Fibroblast of skin of left quadriceps (primary cell): ENCODE measurements at regions not wholly inside any gene's neighbourhood (a gene's known extent, or its start where the extent isn't known, plus 50 kb on each side); places are given as distances from the start of the nearest gene placed in this dataset.
A peak's percentile ranks its signal among the peaks of the same experiment; 100 is the strongest.

Experiments
- DNase-seq, 2 experiments: peaks; one replicate each; pipeline ENCODE4 v3.0.0-alpha.2; 2013; ENCODE audit warnings: low read depth in 2 of 2

DNA sequence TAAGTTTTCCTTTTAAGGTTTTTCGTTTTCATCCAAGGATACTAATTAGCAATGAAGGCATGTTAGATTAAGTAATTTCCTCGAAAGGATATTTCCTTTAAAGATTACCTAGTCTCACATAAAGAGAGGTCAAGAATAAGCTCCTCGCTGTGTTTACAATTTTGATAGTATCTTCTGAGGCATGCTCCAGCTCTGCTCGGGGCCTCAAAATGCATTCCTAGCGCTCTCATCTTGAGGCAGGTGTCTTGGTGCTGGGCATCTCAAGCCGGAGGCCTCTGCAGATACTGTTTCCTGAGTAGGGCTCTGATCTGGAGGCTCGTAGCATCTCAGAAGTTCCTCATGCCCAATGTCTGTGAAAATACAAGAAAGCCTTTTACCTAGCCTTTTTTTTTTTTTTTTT is 128.6 kb upstream of the SNX19 start:
- DNase-seq: no peak

DNA sequence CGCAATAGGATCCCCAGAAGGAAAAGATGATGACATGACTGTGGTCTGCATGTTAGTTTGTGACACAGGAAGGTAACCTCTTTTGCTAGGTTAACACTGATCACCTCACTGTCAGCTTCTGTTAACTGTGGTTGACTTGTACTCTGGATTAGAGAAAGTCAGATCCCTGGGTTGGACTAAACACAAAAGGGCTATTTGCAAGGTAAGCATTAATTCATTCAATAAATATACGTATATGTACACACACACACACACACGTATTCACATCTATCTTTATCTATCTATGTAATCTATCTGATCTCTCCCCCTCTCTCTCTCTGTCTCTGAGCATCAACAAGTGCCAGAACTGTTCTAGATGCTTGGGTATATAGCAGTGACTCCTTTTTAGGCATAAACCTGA is 136.1 kb upstream of the SNX19 start:
- no peak for DNase-seq

DNA sequence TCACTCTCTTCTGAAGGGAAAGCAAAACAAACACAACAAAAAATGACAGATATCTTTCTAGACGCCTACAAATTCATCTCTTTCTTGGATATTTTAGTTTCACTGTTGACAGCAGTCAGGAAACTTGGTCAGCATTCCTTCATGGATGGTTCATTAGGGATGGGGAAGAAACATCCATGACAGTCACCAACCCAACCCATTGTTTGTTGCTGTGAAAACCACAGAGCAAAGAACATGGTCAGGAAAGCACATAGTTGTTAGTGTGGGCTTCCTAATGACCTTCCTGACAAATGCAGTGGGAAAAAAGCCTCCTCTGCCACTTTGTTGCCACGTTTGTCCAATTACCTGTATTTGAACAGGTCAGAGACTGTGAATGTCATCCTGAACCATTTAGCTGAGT is 139.8 kb upstream of the SNX19 start:
- DNase-seq: no peak

DNA sequence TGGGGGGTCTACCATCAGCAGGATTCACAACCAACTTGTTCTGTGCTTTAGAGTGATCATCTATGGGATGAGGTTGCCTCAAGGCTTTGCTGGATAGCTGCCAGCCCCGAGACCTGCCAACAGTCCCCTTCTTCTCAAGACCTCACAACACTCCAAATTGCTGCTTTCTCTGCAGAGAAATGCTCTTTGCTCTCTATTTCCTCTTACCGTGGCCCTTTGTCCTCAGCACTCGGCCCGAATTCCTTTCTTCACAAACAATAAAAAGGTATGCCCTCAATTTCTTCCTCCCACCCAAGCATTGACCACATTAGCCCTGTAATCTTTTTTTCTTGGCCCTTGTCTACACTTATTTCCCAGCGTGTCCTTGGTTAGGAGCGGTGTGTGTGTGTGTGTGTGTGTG is 147.4 kb upstream of the SNX19 start:
- DNase-seq: no peak

DNA sequence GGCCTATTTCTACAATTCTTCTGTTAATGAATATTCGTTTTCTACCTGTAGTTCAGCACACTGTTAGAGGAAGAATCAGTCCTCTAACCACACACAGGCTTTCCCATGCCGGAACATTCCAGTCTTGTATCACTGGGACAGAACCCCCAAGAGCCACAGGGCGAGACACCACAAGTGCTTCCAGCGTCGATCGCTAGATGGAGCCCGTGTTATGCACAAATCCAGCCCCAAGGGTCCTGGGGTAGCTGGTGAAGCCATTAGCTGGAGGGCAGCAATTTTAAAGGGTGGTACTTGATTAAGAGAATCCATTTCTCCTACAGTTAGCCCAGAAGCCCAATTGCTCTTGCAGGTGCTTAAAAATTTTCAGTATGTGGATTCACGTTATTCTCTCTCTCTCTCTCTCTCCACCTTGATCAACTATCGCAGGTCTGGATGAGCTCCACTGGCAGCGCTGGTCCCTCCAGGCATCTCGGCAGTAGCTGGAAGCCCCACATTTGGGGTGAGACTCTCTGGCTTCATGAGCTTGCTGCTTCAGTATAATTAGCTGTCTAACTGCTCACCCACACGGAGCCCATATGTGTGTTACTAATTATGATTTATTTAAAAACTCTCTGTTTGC is 148.2 kb upstream of the SNX19 start:
- peak; percentile 46 to 48 for DNase-seq

DNA sequence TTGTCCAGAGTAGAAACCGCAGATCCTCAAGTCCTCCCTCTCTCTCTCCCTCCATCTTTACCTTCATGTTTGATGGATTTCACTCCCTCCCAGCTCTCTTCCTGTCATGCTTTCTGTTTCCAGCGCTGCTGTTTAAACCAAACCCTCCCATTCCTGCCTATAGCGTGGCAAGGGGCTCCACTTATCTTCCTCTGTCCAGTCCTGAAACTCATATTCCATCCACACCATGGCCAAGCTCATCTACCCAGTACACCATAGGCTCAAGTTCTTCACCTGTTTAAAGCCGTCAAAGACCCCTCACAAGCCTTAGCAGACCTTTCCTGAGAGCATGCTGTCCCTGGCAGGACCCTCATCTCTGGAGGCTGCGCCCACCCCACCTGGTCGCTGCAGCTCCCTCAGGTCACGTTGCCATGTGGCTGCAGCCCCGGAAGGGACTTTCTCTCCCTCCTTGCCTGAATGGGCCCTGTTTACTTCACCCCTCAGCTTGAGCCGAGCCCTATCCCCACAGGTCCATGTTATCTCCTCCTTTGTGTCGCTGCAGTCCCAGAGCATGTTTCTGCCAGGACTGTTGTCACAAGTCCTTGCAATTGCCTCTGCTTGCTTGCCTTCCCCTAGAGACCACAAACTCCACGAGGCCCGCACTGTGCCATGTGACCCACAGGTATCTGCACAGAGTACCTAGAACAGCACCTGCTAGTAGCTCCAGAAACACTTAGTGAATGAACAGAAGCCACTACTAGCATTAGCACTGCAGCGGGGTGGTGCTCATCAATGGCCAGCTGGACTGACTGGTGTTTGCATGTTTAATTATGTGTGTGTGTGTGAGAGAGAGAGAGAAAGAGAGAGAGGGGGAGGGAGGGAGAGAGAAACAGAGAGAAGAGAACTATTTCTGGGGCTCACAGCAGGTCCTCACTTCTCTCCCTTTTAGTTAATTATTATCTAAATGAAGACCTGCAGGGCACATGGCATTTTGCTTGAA is 149.4 kb upstream of the SNX19 start:
- no peak for DNase-seq

DNA sequence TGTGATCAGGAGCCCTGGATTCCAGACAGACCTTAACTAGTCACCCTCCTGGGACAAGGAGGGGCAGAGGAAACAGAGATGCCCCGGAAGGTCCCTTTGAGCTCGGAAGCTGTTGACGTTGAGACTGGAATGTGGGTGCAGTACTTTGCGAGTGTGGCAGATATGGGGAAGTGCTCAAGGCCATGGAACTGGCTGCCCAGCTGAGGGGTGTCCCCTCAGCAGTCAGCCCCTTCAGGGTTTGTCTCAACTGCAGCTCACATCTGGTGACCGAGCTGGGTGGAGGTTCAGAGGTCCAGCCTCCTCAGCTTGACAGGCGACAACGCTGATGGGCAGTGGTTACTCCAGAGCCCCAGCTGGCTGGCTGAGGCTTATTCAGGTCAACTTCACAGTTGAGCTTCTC is 150.3 kb upstream of the SNX19 start:
- no peak for DNase-seq

DNA sequence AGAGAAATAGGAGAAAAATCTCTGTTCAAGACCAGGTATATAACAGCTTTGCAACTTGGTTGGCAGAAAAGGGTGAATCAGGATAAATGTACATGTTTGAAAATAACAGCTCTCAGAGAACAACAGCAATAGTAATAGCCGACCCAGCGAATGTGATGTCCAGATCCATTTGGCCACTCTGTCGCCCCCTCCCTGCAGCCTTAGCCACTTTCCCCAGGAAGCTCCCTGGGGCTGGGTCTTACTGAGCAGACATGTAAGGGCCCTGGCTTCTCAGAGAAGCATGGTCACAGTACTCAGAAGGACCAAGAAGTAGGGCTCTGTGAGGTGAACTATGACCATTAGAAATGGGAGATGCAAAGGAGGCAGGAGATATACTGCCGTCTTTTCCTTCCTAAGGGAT is 154.1 kb upstream of the SNX19 start:
- no peak for DNase-seq

DNA sequence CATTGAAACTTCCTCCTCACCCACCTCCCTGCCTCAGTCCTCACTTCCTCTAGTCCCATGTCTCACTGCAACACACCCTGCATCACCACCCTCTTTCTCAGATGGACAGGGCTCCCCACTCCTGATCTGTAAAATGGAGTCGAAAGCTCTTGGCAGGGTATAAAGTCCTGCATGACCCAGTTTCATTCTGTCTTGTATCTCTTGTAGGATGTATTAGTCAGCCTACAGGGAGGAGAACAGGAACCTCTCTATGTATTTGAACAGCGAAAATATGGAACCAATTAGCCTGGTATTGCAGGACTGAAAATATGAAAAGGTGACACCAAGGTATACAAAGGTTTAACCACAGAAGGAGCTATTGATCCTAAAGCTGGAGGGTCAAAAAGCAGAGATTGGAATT is 156.9 kb upstream of the SNX19 start:
- peak; percentile 9 to 10 for DNase-seq

DNA sequence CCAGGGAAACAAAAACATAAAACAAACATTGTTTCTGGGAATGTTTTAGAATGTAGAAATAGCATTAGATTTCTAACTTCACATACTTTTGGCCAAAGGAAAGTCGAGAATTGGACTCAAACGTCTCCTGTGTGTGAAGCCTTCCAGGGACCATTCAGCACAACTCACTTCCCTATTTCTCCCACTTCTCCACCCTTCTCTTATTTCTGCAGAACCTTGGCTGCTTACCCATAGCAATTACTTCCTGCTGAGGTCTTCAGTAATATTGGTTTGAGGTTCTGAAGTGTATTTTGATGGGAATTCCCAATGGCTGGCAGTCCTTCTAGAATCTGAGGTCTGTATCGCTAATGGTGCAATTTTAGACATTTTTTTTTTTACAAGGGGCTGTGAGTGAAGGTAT is 158.3 kb upstream of the SNX19 start:
- no peak for DNase-seq

DNA sequence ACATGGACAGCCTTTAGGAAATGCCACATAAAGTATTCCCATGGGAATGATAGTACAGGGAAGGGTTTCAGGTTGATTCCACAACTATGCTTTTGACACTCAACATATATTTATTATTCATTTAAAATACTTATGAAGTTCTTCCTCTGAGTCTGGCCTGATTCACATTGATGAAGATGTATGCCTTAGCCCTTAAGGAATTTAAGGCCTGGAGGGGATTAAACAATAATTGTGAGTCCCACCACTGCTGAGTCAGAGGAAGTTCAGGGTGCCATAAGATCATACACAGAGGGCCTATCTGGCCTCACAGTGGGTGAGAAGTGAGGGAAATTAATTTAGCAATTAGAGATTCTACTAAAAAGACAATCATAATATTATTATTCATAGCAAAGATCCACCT is 161.1 kb upstream of the SNX19 start:
- DNase-seq: peak; percentile 17 to 24

DNA sequence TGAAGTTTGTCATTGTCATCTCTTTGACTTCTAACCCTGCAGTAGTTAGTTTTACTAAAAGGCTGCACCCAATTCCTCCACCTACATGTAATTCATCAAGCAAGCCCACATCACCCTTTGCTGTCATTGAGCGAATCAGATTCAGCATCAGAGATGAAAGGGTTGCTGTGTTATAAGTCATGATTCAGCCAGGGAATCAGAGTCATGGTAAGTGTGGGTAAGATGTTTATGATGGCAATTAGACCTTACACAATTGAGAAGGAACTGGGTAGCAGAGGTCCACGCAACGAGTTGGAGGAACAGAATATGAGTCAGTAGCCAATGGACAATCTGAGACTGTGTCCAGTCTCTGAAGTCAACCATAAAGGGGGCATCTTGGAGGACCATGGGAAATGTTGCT is 162.8 kb upstream of the SNX19 start:
- no peak for DNase-seq

DNA sequence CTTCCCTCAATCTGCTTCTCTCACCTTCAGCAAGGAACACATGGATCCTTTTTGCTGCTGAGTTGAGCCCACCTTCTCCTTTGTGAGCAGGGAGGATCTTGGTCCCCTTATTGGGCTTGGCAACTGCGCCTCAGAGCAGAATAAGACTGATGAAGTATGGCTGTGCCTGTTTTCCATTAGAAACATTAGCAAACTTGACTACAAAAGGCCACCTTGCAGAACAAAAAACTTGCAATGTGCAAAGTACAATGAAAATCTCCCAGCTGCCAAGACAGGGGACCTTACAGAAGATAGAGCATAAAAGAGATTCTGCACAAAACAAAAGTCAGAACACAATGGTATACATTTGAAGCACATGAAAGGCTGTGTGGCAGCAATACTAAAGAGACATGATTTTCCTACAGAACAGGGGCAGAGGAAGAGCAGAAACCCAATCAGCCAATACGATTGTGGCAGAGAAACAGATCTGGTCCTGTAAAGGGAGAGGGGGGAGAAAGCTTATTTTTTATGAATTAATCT is 173.5 kb upstream of the SNX19 start:
- DNase-seq: no peak

DNA sequence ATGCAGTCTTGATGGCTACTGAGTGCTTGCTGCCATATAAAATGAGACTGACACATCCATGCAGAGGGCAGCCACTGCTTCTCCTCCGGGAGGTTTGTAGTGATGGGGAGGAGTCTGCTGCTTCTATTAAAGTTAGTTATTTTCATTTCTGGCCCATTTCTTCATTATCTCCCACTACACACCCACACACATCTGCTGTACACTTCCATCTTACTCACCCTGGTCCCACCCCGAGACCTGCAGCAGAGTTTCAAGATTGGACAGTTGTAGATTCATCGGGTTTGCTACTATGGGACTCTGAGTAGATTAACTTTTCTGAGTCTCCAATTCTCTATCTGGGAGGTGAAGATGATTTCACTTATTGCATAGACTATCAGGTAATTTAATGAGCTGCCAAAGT is 176.2 kb upstream of the SNX19 start:
- no peak for DNase-seq

DNA sequence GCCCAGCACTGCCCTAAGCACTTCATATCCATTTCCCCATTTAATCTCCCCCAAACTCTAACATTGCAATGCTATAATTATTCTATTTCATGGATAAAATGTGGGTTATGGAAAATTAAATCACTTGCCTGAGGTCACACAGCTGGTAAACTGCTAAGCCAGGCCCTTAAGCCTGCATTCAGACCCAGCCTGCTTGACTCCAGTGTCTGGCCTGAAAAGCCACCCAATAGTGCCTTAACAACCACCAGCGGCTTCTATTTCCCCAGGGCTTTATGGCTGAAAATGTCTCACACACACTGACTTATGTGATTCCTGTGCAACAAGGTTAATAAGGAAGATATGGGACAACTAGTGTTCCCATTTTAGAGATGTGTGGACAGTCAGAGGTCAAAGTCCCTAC is 178.5 kb upstream of the SNX19 start:
- DNase-seq: no peak

DNA sequence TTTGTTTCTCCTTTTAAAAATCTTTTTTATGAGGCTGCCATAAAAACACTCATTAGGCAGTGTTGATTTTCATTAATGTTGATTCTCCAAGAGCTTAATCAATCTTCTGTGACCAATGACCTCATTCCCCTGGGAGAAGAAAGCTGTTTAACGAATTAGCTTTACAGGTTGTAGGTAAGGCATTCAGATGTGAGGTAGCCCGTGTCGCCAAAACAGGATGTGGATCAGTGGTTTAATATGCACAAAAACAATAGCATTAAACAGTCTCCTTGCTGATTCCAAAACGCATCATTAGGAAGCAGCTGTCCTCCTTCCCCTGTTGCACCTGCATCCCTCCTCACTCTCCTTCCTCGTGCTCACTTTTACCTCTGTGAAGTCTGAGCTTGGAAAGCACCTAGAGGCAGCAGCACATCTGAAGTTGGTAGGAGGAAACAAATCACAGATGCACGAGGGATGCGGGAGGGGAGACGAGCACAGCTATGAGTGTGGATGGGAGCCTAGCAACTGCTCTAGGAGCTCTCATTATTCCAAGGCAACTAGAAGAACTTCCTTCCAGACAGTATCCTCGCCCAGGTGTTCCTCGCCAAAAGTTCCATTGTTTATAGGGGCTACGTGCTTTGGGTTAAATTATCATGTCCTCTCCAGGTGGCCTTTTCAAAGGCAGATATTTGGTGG is 179.4 kb upstream of the SNX19 start:
- no peak for DNase-seq

DNA sequence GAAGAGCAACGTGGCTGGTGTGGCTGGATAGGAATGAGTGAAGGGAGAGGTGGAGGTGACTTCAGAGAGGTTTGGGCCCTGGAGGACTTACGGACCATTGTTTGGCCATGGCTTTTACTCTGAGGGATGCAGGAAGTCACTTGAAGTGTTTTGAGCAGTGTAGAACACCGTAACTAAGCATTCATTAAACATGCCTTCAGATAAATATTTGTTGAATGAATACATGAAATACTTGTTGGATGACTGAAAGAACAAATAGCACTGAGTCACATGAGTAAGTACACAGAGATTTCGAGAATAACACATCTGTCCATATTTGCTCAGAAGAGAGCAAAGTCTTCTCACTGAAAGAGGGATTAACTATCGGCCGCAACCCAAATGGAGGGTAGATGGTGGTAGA is 182.7 kb upstream of the SNX19 start:
- no peak for DNase-seq

DNA sequence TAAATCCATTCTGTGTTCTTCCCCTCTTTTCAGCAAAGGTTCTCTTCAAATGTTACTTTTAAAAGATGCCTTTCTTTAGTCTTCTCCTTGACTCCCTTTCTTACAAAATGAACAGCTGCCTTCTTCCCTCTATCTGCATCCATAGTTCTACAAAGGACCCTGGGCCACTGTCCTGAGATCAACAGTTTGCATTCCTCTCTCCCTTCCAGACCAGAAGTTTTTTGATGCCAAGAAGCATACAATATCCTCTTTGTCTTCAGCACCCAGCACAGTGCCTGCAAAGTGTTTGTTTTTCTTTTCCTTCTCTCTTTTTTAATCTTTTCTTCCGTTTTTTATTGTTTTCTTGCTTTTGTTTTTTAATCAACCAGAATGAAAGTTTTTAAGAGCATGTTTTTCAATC is 183.5 kb upstream of the SNX19 start:
- no peak for DNase-seq

DNA sequence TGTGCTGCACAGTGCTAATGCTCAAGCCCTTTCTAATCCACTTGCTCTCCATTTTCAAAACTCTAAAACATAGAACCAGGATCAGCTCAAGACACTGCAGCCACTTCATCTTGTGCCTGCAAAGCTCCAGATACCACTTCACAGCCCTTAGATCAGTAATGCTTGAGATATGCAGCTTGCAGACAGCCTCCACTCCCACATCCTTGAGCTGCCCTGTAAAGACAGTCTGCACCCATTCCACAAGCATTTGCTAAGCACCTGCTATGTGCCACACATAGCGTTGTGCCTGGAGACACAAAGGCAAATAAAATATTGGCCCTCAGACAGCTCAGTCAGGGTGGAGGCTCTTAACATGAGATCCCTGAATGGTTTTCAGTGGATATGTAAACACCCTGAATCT is 192.5 kb upstream of the SNX19 start:
- DNase-seq: no peak

DNA sequence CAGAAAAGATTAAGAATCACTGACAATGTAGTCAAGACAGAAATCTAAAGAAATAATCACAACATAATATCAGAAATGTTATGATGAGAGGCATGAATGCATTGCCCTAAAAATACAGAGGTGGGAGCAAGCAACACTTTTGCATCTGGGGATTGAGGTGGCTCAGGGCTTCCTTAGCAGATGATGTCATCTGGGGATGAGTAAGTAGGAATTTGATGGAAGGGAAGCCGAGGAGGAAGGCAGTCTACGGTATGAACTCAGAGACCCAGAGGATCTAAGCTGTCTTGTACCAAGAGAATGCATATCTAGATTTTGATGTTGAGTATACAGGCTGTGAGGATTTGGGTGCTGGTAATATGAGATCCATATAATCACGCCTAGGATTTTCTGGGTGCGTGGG is 193.0 kb upstream of the SNX19 start:
- DNase-seq: peak; percentile 25 to 27

DNA sequence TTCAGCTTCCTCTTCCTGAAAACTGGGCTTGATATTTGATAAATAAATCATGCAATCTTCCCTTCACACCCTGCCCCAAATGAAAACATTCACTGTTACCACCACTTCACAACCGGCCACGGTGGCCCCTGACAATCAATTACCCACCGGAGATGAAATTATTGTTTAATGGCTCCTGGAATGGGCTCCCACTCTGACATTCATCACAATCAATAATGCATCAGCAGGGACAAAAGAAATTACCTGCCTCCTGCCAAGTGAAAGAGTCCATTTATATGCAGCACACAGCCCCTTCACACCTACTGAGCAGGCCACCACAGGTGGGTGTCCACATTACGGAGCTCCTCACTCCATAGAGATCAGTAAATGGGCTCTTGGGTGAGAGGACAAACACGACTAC is 193.5 kb upstream of the SNX19 start:
- DNase-seq: no peak

DNA sequence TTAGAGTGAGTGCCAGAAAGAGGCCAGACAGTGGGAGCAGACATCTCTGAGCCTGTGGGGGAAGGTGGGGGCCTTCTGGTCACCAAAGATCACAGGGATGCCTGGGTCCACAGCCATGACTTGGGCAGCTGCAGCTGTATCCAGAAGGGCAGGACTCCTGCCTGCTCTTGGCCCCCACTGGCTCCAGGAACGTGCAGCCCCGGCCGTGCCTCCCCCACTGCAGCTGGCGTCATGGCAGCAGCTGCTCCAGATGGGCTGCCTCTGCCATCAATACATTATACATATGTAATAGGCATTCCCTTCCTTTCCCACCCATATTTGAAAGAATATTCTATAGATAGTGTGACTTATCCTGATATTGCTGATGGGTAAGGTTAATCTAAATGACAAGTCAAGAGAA is 195.5 kb upstream of the SNX19 start:
- no peak for DNase-seq

DNA sequence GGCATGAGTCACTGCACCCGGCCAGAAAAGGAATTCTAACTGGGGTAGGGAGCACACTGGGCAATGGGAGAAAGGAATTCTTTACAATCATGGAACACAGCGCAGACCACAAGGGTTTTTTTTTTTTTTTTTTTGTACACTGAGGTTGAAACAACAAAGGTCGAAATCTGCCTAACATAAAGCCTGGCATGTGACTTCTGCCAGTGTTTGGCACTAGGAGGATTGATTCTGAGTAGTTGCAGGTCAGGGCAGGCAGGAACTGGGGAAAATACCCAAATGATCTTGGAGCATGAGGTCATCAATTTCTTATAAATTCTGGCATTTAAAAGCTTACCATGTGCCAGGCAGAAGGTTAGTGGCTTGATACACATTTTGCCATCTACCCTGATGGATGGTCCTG is 202.0 kb upstream of the SNX19 start:
- no peak for DNase-seq
